Fibroblast of the aortic adventitia (primary cell): ENCODE measurements at regions not wholly inside any gene's neighbourhood (a gene's known extent, or its start where the extent isn't known, plus 50 kb on each side); places are given as distances from the start of the nearest gene placed in this dataset.
A peak's percentile ranks its signal among the peaks of the same experiment; 100 is the strongest.

Source experiments
- DNase-seq: peaks from one replicate; pipeline ENCODE4 v3.0.0-alpha.2; 2010; ENCODE audit warnings: low read depth
- H3K4me3 ChIP-seq: 2 replicates; pipeline ENCODE4 v1.5.1; 2011; ENCODE audit warnings: low read depth, mild to moderate bottlenecking, control low read depth, low read length, moderate library complexity
- TF ChIP-seq, protein P1 (sequence below): IDR thresholded peaks from 2 replicates; pipeline ENCODE4 v1.5.1; 2011; ENCODE audit warnings: mild to moderate bottlenecking, low read length, control low read depth, inconsistent platforms; ENCODE audit not compliant: insufficient read depth

DNA sequence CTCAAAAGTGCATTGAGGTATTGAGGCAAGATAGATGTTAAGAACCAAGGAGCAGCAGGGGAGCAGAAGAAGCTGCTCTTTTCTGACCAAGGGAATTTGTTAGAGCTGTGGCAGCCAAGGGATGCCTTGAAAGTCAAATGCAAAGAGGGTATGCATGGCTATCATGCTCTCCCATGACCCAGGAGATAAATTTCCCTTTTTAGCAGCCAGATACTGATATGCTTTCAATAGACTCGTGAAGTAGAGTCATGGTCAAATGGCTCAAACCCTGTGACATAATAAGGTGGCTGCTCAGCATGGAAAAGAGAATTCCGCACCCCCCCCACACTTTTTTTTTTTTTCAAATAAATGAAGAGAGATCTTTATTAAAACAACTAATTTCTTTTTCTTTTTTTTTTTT is 180.9 kb upstream of the ACTBL2 start:
- TF ChIP-seq, protein P1, sequence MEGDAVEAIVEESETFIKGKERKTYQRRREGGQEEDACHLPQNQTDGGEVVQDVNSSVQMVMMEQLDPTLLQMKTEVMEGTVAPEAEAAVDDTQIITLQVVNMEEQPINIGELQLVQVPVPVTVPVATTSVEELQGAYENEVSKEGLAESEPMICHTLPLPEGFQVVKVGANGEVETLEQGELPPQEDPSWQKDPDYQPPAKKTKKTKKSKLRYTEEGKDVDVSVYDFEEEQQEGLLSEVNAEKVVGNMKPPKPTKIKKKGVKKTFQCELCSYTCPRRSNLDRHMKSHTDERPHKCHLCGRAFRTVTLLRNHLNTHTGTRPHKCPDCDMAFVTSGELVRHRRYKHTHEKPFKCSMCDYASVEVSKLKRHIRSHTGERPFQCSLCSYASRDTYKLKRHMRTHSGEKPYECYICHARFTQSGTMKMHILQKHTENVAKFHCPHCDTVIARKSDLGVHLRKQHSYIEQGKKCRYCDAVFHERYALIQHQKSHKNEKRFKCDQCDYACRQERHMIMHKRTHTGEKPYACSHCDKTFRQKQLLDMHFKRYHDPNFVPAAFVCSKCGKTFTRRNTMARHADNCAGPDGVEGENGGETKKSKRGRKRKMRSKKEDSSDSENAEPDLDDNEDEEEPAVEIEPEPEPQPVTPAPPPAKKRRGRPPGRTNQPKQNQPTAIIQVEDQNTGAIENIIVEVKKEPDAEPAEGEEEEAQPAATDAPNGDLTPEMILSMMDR = no peak
- no peak for DNase-seq

GRCh38 chr5:57662991-57663390 is 180.4 kb upstream of the ACTBL2 start:
- no peak overlapping the region for H3K4me3 ChIP-seq
- peak; percentile 47 for DNase-seq
- TF ChIP-seq, protein P1 = no peak

More for the DNA sequence above, 180.9 kb upstream of the ACTBL2 start:
- H3K4me3 ChIP-seq = no peak overlapping the region

DNA sequence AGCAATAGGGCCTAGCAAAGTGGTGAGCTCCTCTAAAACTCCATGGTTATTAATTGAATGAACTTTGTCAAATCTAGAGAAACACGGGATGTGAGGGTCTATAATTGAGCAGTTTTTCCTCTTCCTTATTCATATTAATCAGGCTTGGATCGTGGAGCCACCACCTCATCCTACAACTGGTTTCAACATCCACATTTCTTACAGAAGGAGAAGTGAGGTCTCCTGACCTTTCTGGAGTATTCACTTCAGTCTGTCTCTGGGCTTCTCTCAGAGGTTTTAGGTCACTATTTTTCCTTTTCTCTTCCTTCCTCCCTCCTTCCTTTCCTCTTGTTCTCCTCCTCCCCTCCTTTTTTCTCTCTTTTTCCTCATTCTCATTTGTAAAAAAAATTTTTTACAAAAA is 177.3 kb upstream of the ACTBL2 start:
- TF ChIP-seq, protein P1 = no peak
- no peak for DNase-seq

DNA sequence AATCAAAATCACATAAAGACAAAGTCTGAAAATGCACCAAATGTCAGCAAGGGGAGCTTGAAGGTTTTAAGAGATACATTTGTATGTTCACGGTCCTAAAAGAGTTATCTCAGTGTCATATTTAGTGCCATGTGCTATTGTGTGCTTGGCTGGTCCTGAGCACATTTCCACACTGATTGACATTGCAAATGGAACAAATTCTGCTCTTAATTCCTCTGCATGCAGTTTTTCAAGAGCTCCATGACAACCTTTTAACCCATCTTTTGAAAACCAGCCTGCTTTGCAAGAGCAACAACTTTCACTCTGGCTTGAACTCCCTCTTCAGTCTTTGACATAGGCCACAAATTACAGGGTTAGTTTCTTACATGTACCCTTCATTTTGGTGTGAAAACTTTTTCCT is 175.4 kb upstream of the ACTBL2 start:
- TF ChIP-seq, protein P1 = no peak
- no peak for DNase-seq
- H3K4me3 ChIP-seq = no peak overlapping the region

More for the DNA sequence above, 177.3 kb upstream of the ACTBL2 start:
- H3K4me3 ChIP-seq = no peak overlapping the region

DNA sequence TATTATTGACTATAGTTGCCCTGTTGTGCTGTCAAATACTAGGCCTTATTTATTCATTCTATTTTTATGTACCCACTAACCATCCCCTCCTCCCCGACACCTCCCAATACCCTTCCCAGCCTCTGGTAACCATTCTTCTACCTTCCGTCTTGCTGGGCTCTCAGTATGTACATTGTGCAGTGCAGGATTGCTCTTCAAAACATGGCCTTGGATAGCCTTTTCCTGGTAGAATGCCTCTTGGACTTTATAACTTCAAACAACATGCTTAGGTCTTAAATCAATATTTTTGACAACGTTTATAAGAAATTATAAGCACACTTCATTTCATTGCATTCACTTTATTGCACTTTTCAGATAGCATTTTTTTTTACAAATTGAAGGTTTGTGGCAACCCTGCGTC is 172.6 kb upstream of the ACTBL2 start:
- TF ChIP-seq, protein P1 = no peak
- no peak for DNase-seq

GRCh38 chr5:57653636-57654290 is 171.2 kb upstream of the ACTBL2 start:
- no peak for DNase-seq
- no peak overlapping the region for H3K4me3 ChIP-seq
- TF ChIP-seq, protein P1 = no peak

More for the DNA sequence above, 172.6 kb upstream of the ACTBL2 start:
- H3K4me3 ChIP-seq = no peak overlapping the region

- TF ChIP-seq, protein P1 = no peak
- no peak for DNase-seq
- H3K4me3 ChIP-seq = no peak overlapping the region
Measured at GRCh38 chr5:57651127-57651526, 168.5 kb upstream of the ACTBL2 start.
